ENCODE measurements at regions not wholly inside any gene's neighbourhood (a gene's known extent, or its start where the extent isn't known, plus 50 kb on each side); places are given as distances from the start of the nearest gene placed in this dataset.

- DNase-seq, result no peak
Observed at GRCh38 chr2:65483763-65484162, 51.4 kb upstream of the SPRED2 start.

- no peak for DNase-seq
Observed at GRCh38 chr2:65482971-65483370, 50.6 kb upstream of the SPRED2 start.
